Choroid plexus epithelial cell (primary cell): ENCODE measurements at regions not wholly inside any gene's neighbourhood (a gene's known extent, or its start where the extent isn't known, plus 50 kb on each side); places are given as distances from the start of the nearest gene placed in this dataset.

Experiments
- DNase-seq: peaks from one replicate; pipeline ENCODE4 v3.0.0-alpha.2; 2010; ENCODE audit warnings: low read depth
- H3K4me3 ChIP-seq: 2 replicates; pipeline ENCODE4 v1.5.1; 2011; ENCODE audit warnings: low read depth, mild to moderate bottlenecking, control low read depth, low read length, moderate library complexity
- CTCF ChIP-seq: conservative IDR thresholded peaks from 2 replicates; pipeline ENCODE4 v1.5.1; 2011; ENCODE audit warnings: low read depth, mild to moderate bottlenecking, control low read depth, inconsistent platforms, low read length, moderate library complexity

GRCh38 chr6:28734443-28734959 is 189.3 kb downstream of the TRIM27 start:
- H3K4me3 ChIP-seq, result no peak overlapping the region
- no peak for TF ChIP-seq CTCF
- no peak for DNase-seq

- DNase-seq, result no peak
- no peak for TF ChIP-seq CTCF
- no peak overlapping the region for H3K4me3 ChIP-seq
Measured at GRCh38 chr6:28736121-28736520, 187.7 kb downstream of the TRIM27 start.

GRCh38 chr6:28737750-28738395 is 185.9 kb downstream of the TRIM27 start:
- TF ChIP-seq CTCF, result no peak
- H3K4me3 ChIP-seq, result no peak overlapping the region
- no peak for DNase-seq

GRCh38 chr6:28738396-28738765 is 185.4 kb downstream of the TRIM27 start:
- no peak for TF ChIP-seq CTCF
- no peak for DNase-seq
- H3K4me3 ChIP-seq, result no peak overlapping the region

- no peak for TF ChIP-seq CTCF
- no peak overlapping the region for H3K4me3 ChIP-seq
- no peak for DNase-seq
Measured at GRCh38 chr6:28741363-28741762, 182.4 kb downstream of the TRIM27 start.

GRCh38 chr6:28742668-28743270 is 181.0 kb downstream of the TRIM27 start:
- TF ChIP-seq CTCF, result no peak
- DNase-seq, result peak; percentile 59
- no peak overlapping the region for H3K4me3 ChIP-seq
